Parathyroid adenoma (tissue), 2 donors: ENCODE measurements at regions not wholly inside any gene's neighbourhood (a gene's known extent, or its start where the extent isn't known, plus 50 kb on each side); places are given as distances from the start of the nearest gene placed in this dataset.

Experiments used
- H2AFZ ChIP-seq: fragments of 300-600 bp; sonication (generic); one replicate; pipeline ENCODE4 v1.7.0; 2017; ENCODE audit warnings: antibody characterized with exemption, mild to moderate bottlenecking
- H3K27ac ChIP-seq: fragments of 300-600 bp; sonication (generic); one replicate; pipeline ENCODE4 v1.7.0; 2017
- H3K27me3 ChIP-seq: fragments of 300-600 bp; sonication (generic); one replicate; pipeline ENCODE4 v1.7.0; 2017; ENCODE audit warnings: low read length; ENCODE audit not compliant: control insufficient read depth, insufficient read depth
- H3K36me3 ChIP-seq: fragments of 300-600 bp; sonication (generic); one replicate; pipeline ENCODE4 v1.7.0; 2017; ENCODE audit warnings: low read length; ENCODE audit not compliant: control insufficient read depth, insufficient read depth
- H3K4me1 ChIP-seq: fragments of 300-600 bp; sonication (generic); one replicate; pipeline ENCODE4 v1.7.0; 2017; ENCODE audit warnings: control low read depth
- H3K4me2 ChIP-seq: fragments of 300-600 bp; sonication (generic); one replicate; pipeline ENCODE4 v1.7.0; 2017; ENCODE audit warnings: low read length
- H3K4me3 ChIP-seq: fragments of 300-600 bp; sonication (generic); one replicate; pipeline ENCODE4 v1.7.0; 2017; ENCODE audit warnings: low read depth, low read length
- H3K79me2 ChIP-seq: fragments of 300-600 bp; sonication (generic); one replicate; pipeline ENCODE4 v1.7.0; 2017; ENCODE audit warnings: control low read depth
- H3K9ac ChIP-seq: fragments of 300-600 bp; sonication (generic); one replicate; pipeline ENCODE4 v1.7.0; 2017; ENCODE audit warnings: mild to moderate bottlenecking
- H3K9me3 ChIP-seq: fragments of 300-600 bp; sonication (generic); one replicate; pipeline ENCODE4 v1.7.0; 2017; ENCODE audit warnings: low read length; ENCODE audit not compliant: control insufficient read depth
- CTCF ChIP-seq: fragments of 300-600 bp; sonication (generic); IDR thresholded peaks from one replicate; pipeline ENCODE4 v1.7.0; 2017; ENCODE audit warnings: antibody characterized with exemption, mild to moderate bottlenecking
- donor health status: primary hyperparathyroidism.

- no peaks in the 10 kb centered on the region for H3K36me3 ChIP-seq
- no peaks in the 10 kb centered on the region for H3K27me3 ChIP-seq
- TF ChIP-seq CTCF = no peak
- no peak overlapping the region for H3K9ac ChIP-seq
- H3K4me1 ChIP-seq = no peaks in the 10 kb centered on the region
- no peaks in the 10 kb centered on the region for H3K9me3 ChIP-seq
- no peaks in the 10 kb centered on the region for H3K79me2 ChIP-seq
- no peak overlapping the region for H3K4me2 ChIP-seq
- H2AFZ ChIP-seq = no peak overlapping the region
- H3K4me3 ChIP-seq = no peak overlapping the region
- no peak overlapping the region for H3K27ac ChIP-seq
Observed at GRCh38 chr4:85367815-85368214, 107.1 kb upstream of the ARHGAP24 start.

- Histone ChIP-seq H3K4me3 (no peak overlapping the region), H3K4me2 (no peak overlapping the region)
Observed at GRCh38 chr4:85368240-85368639, 106.7 kb upstream of the ARHGAP24 start.

GRCh38 chr4:85368932-85369331 lies 106.0 kb upstream of the ARHGAP24 start:
- no peak overlapping the region for H3K27ac ChIP-seq
- no peaks in the 10 kb centered on the region for H3K36me3 ChIP-seq
- H3K4me2 ChIP-seq = no peak overlapping the region
- TF ChIP-seq CTCF = no peak
- H3K27me3 ChIP-seq = no peaks in the 10 kb centered on the region
- no peak overlapping the region for H2AFZ ChIP-seq
- no peaks in the 10 kb centered on the region for H3K4me1 ChIP-seq
- no peaks in the 10 kb centered on the region for H3K9me3 ChIP-seq
- H3K79me2 ChIP-seq = no peaks in the 10 kb centered on the region
- no peak overlapping the region for H3K9ac ChIP-seq
- no peak overlapping the region for H3K4me3 ChIP-seq

More at GRCh38 chr4:85368240-85368639, 106.7 kb upstream of the ARHGAP24 start:
- no peaks in the 10 kb centered on the region for H3K4me1 ChIP-seq
- H3K9me3 ChIP-seq = no peaks in the 10 kb centered on the region
- no peak overlapping the region for H2AFZ ChIP-seq
- no peak for TF ChIP-seq CTCF
- no peaks in the 10 kb centered on the region for H3K36me3 ChIP-seq
- H3K9ac ChIP-seq = no peak overlapping the region
- H3K27ac ChIP-seq = no peak overlapping the region
- H3K79me2 ChIP-seq = no peaks in the 10 kb centered on the region
- no peaks in the 10 kb centered on the region for H3K27me3 ChIP-seq

- Histone ChIP-seq H3K9ac (no peak overlapping the region), H3K9me3 (no peaks in the 10 kb centered on the region), H3K4me3 (no peak overlapping the region), H2AFZ (no peak overlapping the region), H3K4me2 (no peak overlapping the region), H3K4me1 (no peaks in the 10 kb centered on the region), H3K36me3 (no peaks in the 10 kb centered on the region), H3K27ac (no peak overlapping the region), H3K27me3 (no peaks in the 10 kb centered on the region), H3K79me2 (no peaks in the 10 kb centered on the region)
- no peak for TF ChIP-seq CTCF
Observed at GRCh38 chr4:85369703-85370380, 105.1 kb upstream of the ARHGAP24 start.

- no peak for TF ChIP-seq CTCF
- Histone ChIP-seq H3K4me3 (no peak overlapping the region), H3K27me3 (no peaks in the 10 kb centered on the region), H3K27ac (no peak overlapping the region), H2AFZ (no peak overlapping the region), H3K9me3 (no peaks in the 10 kb centered on the region), H3K4me1 (no peaks in the 10 kb centered on the region), H3K9ac (no peak overlapping the region), H3K36me3 (no peaks in the 10 kb centered on the region), H3K79me2 (no peaks in the 10 kb centered on the region), H3K4me2 (no peak overlapping the region)
Observed at GRCh38 chr4:85370400-85371032, 104.4 kb upstream of the ARHGAP24 start.
